ENCODE measurements at regions not wholly inside any gene's neighbourhood (a gene's known extent, or its start where the extent isn't known, plus 50 kb on each side); places are given as distances from the start of the nearest gene placed in this dataset.

DNA sequence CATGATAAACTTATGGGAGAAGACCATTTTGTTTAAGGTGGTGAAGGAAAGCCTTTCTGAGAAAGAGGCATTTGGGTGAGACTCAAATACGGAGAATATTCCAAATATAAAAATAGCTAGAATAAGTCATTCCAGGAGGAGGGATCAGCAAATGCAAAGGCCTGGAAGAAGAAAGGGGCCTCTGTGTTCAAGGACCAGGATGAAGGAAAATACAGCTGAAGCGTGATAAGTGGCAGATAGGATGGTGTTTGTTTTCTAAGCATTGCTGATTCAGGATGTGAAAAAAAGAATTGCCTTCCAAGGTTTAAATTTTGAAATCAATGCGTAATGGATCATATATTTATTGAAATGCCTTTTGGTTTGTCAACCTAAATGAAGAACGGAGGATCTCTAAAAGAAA, 59.4 kb upstream of the CAST start:
- Histone ChIP-seq H2AFZ (ENCODE audit: low read length) (no peak overlapping the region), H3K36me3 (ENCODE audit: insufficient read depth, low read length) (no peaks in the 10 kb centered on the region), H3K27me3 (ENCODE audit: insufficient read depth, low read length, poor library complexity, severe bottlenecking) (no peaks in the 10 kb centered on the region), H3K4me1 (ENCODE audit: insufficient read depth, low read length, poor library complexity, severe bottlenecking) (no peaks in the 10 kb centered on the region), H3K9ac (ENCODE audit: low read depth, low read length, poor library complexity, severe bottlenecking) (no peak overlapping the region), H3F3A (ENCODE audit: low read depth) (no peaks in the 10 kb centered on the region), H3K4me3 (ENCODE audit: low read length, poor library complexity, severe bottlenecking) (no peak overlapping the region), H3K4me2 (ENCODE audit: low read depth, low read length, poor library complexity, severe bottlenecking) (no peak overlapping the region), H4K20me1 (ENCODE audit: insufficient read depth, low read length, poor library complexity, severe bottlenecking) (no peaks in the 10 kb centered on the region), H3K79me2 (ENCODE audit: insufficient read depth, low read length) (no peaks in the 10 kb centered on the region), H3K9me3 (ENCODE audit: insufficient read depth, low read depth, low read length) (no peaks in the 10 kb centered on the region), H3K9me2 (replicated peaks; ENCODE audit: low read depth, low read length) (no peaks in the 10 kb centered on the region)
- TF ChIP-seq EZH2phosphoT487 (IDR thresholded peaks at IDR 0.05; ENCODE audit: borderline replicate concordance), result no peak
- TF ChIP-seq, protein P1, sequence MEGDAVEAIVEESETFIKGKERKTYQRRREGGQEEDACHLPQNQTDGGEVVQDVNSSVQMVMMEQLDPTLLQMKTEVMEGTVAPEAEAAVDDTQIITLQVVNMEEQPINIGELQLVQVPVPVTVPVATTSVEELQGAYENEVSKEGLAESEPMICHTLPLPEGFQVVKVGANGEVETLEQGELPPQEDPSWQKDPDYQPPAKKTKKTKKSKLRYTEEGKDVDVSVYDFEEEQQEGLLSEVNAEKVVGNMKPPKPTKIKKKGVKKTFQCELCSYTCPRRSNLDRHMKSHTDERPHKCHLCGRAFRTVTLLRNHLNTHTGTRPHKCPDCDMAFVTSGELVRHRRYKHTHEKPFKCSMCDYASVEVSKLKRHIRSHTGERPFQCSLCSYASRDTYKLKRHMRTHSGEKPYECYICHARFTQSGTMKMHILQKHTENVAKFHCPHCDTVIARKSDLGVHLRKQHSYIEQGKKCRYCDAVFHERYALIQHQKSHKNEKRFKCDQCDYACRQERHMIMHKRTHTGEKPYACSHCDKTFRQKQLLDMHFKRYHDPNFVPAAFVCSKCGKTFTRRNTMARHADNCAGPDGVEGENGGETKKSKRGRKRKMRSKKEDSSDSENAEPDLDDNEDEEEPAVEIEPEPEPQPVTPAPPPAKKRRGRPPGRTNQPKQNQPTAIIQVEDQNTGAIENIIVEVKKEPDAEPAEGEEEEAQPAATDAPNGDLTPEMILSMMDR (conservative IDR thresholded peaks at IDR 0.05; ENCODE audit: low read length), result no peak

- no peaks in the 10 kb centered on the region for H3K9me2 ChIP-seq (replicated peaks; ENCODE audit: low read depth, low read length)
- H3K4me1 ChIP-seq (ENCODE audit: insufficient read depth, low read length, poor library complexity, severe bottlenecking), result no peaks in the 10 kb centered on the region
- H3K4me2 ChIP-seq (ENCODE audit: low read depth, low read length, poor library complexity, severe bottlenecking), result no peak overlapping the region
- TF ChIP-seq EZH2phosphoT487 (IDR thresholded peaks at IDR 0.05; ENCODE audit: borderline replicate concordance), result no peak
- TF ChIP-seq, protein P1 (conservative IDR thresholded peaks at IDR 0.05; ENCODE audit: low read length), result no peak
- H3F3A ChIP-seq (ENCODE audit: low read depth), result no peaks in the 10 kb centered on the region
- H3K79me2 ChIP-seq (ENCODE audit: insufficient read depth, low read length), result no peaks in the 10 kb centered on the region
- no peaks in the 10 kb centered on the region for H4K20me1 ChIP-seq (ENCODE audit: insufficient read depth, low read length, poor library complexity, severe bottlenecking)
- H3K9me3 ChIP-seq (ENCODE audit: insufficient read depth, low read depth, low read length), result no peaks in the 10 kb centered on the region; the same call in 1 of the 2 replicates
- no peak overlapping the region for H3K9ac ChIP-seq (ENCODE audit: low read depth, low read length, poor library complexity, severe bottlenecking)
- no peak overlapping the region for H3K4me3 ChIP-seq (ENCODE audit: low read length, poor library complexity, severe bottlenecking)
- no peak overlapping the region for H2AFZ ChIP-seq (ENCODE audit: low read length)
- no peaks in the 10 kb centered on the region for H3K36me3 ChIP-seq (ENCODE audit: insufficient read depth, low read length)
- H3K27me3 ChIP-seq (ENCODE audit: insufficient read depth, low read length, poor library complexity, severe bottlenecking), result no peaks in the 10 kb centered on the region
Measured at GRCh38 chr5:96605144-96605837, 56.9 kb upstream of the CAST start.

GRCh38 chr5:96609369-96609768, 52.8 kb upstream of the CAST start:
- no peak overlapping the region for H3K4me3 ChIP-seq (ENCODE audit: low read length, poor library complexity, severe bottlenecking)
- no peaks in the 10 kb centered on the region for H3K27me3 ChIP-seq (ENCODE audit: insufficient read depth, low read length, poor library complexity, severe bottlenecking)
- no peak overlapping the region for H3K4me2 ChIP-seq (ENCODE audit: low read depth, low read length, poor library complexity, severe bottlenecking)
- no peaks in the 10 kb centered on the region for H3K79me2 ChIP-seq (ENCODE audit: insufficient read depth, low read length)
- H3K9ac ChIP-seq (ENCODE audit: low read depth, low read length, poor library complexity, severe bottlenecking), result no peak overlapping the region
- no peak overlapping the region for H2AFZ ChIP-seq (ENCODE audit: low read length)
- TF ChIP-seq EZH2phosphoT487 (IDR thresholded peaks at IDR 0.05; ENCODE audit: borderline replicate concordance), result no peak
- TF ChIP-seq, protein P1 (conservative IDR thresholded peaks at IDR 0.05; ENCODE audit: low read length), result no peak
- H3K9me2 ChIP-seq (replicated peaks; ENCODE audit: low read depth, low read length), result no peaks in the 10 kb centered on the region
- H3K9me3 ChIP-seq (ENCODE audit: insufficient read depth, low read depth, low read length), result no peaks in the 10 kb centered on the region; the same call in 1 of the 2 replicates
- no peaks in the 10 kb centered on the region for H3F3A ChIP-seq (ENCODE audit: low read depth)
- H4K20me1 ChIP-seq (ENCODE audit: insufficient read depth, low read length, poor library complexity, severe bottlenecking), result no peaks in the 10 kb centered on the region
- peaks cover 3% of the 10 kb centered on the region for H3K4me1 ChIP-seq (ENCODE audit: insufficient read depth, low read length, poor library complexity, severe bottlenecking)
- no peaks in the 10 kb centered on the region for H3K36me3 ChIP-seq (ENCODE audit: insufficient read depth, low read length)

Measured in Loucy (cell line).